Body of pancreas (tissue), 4 donors: ENCODE measurements at regions not wholly inside any gene's neighbourhood (a gene's known extent, or its start where the extent isn't known, plus 50 kb on each side); places are given as distances from the start of the nearest gene placed in this dataset.

ENCODE experiments used
- POLR2A ChIP-seq, 3 donors: fragments of 450-650 bp; IDR thresholded peaks; one replicate each; pipeline ENCODE4 v1.6.1; 2016; ENCODE audit warnings: antibody characterized with exemption in 3 of 3, mild to moderate bottlenecking in 2 of 3
- TF ChIP-seq, protein P1 (sequence below), 7 experiments: fragments of 450-650 bp in 4 of 7; fragments of 200-600 bp in 3 of 7; sonication (generic) in 3 of 7; IDR thresholded peaks; one replicate each; pipeline ENCODE4 v1.5.1; 2016 to 2019; ENCODE audit warnings: antibody characterized with exemption in 7 of 7

- TF ChIP-seq, protein P1, sequence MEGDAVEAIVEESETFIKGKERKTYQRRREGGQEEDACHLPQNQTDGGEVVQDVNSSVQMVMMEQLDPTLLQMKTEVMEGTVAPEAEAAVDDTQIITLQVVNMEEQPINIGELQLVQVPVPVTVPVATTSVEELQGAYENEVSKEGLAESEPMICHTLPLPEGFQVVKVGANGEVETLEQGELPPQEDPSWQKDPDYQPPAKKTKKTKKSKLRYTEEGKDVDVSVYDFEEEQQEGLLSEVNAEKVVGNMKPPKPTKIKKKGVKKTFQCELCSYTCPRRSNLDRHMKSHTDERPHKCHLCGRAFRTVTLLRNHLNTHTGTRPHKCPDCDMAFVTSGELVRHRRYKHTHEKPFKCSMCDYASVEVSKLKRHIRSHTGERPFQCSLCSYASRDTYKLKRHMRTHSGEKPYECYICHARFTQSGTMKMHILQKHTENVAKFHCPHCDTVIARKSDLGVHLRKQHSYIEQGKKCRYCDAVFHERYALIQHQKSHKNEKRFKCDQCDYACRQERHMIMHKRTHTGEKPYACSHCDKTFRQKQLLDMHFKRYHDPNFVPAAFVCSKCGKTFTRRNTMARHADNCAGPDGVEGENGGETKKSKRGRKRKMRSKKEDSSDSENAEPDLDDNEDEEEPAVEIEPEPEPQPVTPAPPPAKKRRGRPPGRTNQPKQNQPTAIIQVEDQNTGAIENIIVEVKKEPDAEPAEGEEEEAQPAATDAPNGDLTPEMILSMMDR (IDR thresholded peaks at IDR 0.05) = no peak
- no peak for TF ChIP-seq POLR2A (IDR thresholded peaks at IDR 0.05)
Observed at GRCh38 chr9:28707616-28708015, 1134.3 kb upstream of the C9orf72 start.
